HCT116 (cell line): ENCODE measurements at regions not wholly inside any gene's neighbourhood (a gene's known extent, or its start where the extent isn't known, plus 50 kb on each side); places are given as distances from the start of the nearest gene placed in this dataset.

Source experiments
- ATAC-seq: fragments of 200-7000 bp; cut with Tn5 transposase; 2 replicates; pipeline ENCODE4 v1.9.1; 2020; ENCODE audit warnings: mild to moderate bottlenecking, moderate library complexity
- BruUV-seq: library from RNA; stranded (reverse); fragments of 400-500 nt; replicated peaks from 2 replicates; lab custom pipeline; 2021; lab: Mats Ljungman, UMichigan
- CTCF ChIA-PET: fragments of 300-600 bp; sonication (Branson Sonifier 250); formaldehyde crosslinking; loops from one replicate; lab custom pipeline; 2021; ENCODE audit warnings: antibody characterized with exemption; lab: Charles Lee
- POLR2A ChIA-PET: fragments of 300-600, 350-600 bp; sonication (Branson Sonifier 250); formaldehyde crosslinking; loops from one replicate; lab custom pipeline; 2021; ENCODE audit warnings: antibody characterized with exemption; lab: Charles Lee
- RAD21 ChIA-PET, 2 experiments: fragments of 300-600 bp; sonication (Branson Sonifier 250); formaldehyde crosslinking; loops; one replicate each; lab custom pipeline; 2023; ENCODE audit warnings: low total read pairs in 2 of 2; ENCODE audit not compliant: uncharacterized antibody in 2 of 2, unreplicated experiment in 2 of 2, low non-redundant PET in 1 of 2; lab: Charles Lee
- DNase-seq: peaks from one replicate; pipeline ENCODE4 v3.0.0-alpha.2; 2010; ENCODE audit warnings: low read depth, low spot score
- H2AFZ ChIP-seq: fragments of 200-600 bp; shearing (Covaris generic), sonication (generic); 2 replicates; pipeline ENCODE4 v1.6.1; 2017; ENCODE audit warnings: low read depth, mixed run types, mixed read lengths, antibody characterized with exemption, low read length; ENCODE audit not compliant: poor library complexity, severe bottlenecking
- H3K27ac ChIP-seq: 2 replicates; pipeline ENCODE4 v1.5.1; 2012; ENCODE audit warnings: low read depth, low read length
- H3K27me3 ChIP-seq: fragments of 200-600 bp; sonication (generic); 2 replicates; pipeline ENCODE4 v1.6.1; 2016; ENCODE audit warnings: mixed run types, low read length, mixed read lengths; ENCODE audit not compliant: insufficient read depth
- H3K36me3 ChIP-seq, 2 experiments: fragments of 200-500 bp in 1 of 2; fragments of 200-600 bp in 1 of 2; sonication (Bioruptor generic) in 1 of 2; sonication (generic) in 1 of 2; 2 replicates each; pipeline versions ENCODE4 v1.5.1 to v1.6.1; 2014 to 2016; ENCODE audit warnings: low read length in 2 of 2, inconsistent platforms in 1 of 2, mixed read lengths in 1 of 2, mixed run types in 1 of 2; ENCODE audit not compliant: insufficient read depth in 2 of 2, control insufficient read depth in 1 of 2
- H3K4me1 ChIP-seq, 2 experiments: fragments of 200-600 bp in 1 of 2; sonication (generic) in 1 of 2; 2 replicates each; pipeline versions ENCODE4 v1.5.1 to v1.6.1; 2012 to 2017; ENCODE audit warnings: low read length in 2 of 2, inconsistent platforms in 1 of 2, mild to moderate bottlenecking in 1 of 2, mixed read lengths in 1 of 2, mixed run types in 1 of 2, moderate library complexity in 1 of 2; ENCODE audit not compliant: insufficient read depth in 2 of 2, control insufficient read depth in 1 of 2
- H3K4me2 ChIP-seq: fragments of 200-600 bp; sonication (generic); 2 replicates; pipeline ENCODE4 v1.6.1; 2017; ENCODE audit warnings: mixed run types, low read length, mixed read lengths
- H3K4me3 ChIP-seq, 2 experiments: fragments of 200-600 bp in 1 of 2; sonication (generic) in 1 of 2; replicated peaks in 1 of 2; 2 replicates each; pipeline ENCODE4 v1.5.1; 2011 to 2016; ENCODE audit warnings: low read length in 2 of 2, control low read depth in 1 of 2, low read depth in 1 of 2, mild to moderate bottlenecking in 1 of 2, mixed read lengths in 1 of 2, mixed run types in 1 of 2
- H3K79me2 ChIP-seq: fragments of 200-600 bp; sonication (generic); 2 replicates; pipeline ENCODE4 v1.6.1; 2017; ENCODE audit warnings: mild to moderate bottlenecking, mixed run types, low read length, moderate library complexity, mixed read lengths; ENCODE audit not compliant: insufficient read depth
- H3K9ac ChIP-seq: fragments of 200-600 bp; sonication (generic); 2 replicates; pipeline ENCODE4 v1.6.1; 2016; ENCODE audit warnings: low read length, mixed read lengths
- H3K9me2 ChIP-seq: fragments of 200-600 bp; sonication (generic), shearing (Covaris generic); 2 replicates; pipeline ENCODE4 v1.6.1; 2017; ENCODE audit warnings: mixed run types, mild to moderate bottlenecking, moderate library complexity; ENCODE audit not compliant: insufficient read depth
- H3K9me3 ChIP-seq, 2 experiments: fragments of 200-500 bp in 1 of 2; fragments of 200-600 bp in 1 of 2; sonication (Bioruptor generic) in 1 of 2; sonication (generic) in 1 of 2; 2 replicates each; pipeline ENCODE4 v1.6.1; 2014 to 2017; ENCODE audit warnings: low read length in 2 of 2, mixed read lengths in 2 of 2, inconsistent platforms in 1 of 2, low read depth in 1 of 2, mild to moderate bottlenecking in 1 of 2, mixed run types in 1 of 2, moderate library complexity in 1 of 2; ENCODE audit not compliant: control insufficient read depth in 1 of 2, insufficient read depth in 1 of 2
- H4K20me1 ChIP-seq: fragments of 200-600 bp; sonication (generic), shearing (Covaris generic); 2 replicates; pipeline ENCODE4 v1.6.1; 2017; ENCODE audit warnings: mixed run types, mild to moderate bottlenecking, moderate library complexity; ENCODE audit not compliant: insufficient read depth
- EGR1 ChIP-seq: IDR thresholded peaks from 2 replicates; pipeline ENCODE4 v1.6.1; 2012; ENCODE audit warnings: low read depth
- ELF1 ChIP-seq: IDR thresholded peaks from 2 replicates; pipeline ENCODE4 v1.6.1; 2012; ENCODE audit warnings: low read depth, borderline replicate concordance
- EZH2 ChIP-seq: fragments of 200-600 bp; sonication (generic); IDR thresholded peaks from 2 replicates; pipeline ENCODE4 v1.6.1; 2017; ENCODE audit warnings: antibody characterized with exemption, mixed run types
- FOSL1 ChIP-seq: IDR thresholded peaks from 2 replicates; pipeline ENCODE4 v1.6.1; 2012; ENCODE audit warnings: low read depth
- JUND ChIP-seq: IDR thresholded peaks from 2 replicates; pipeline ENCODE4 v1.6.1; 2012
- POLR2A ChIP-seq: IDR thresholded peaks from 2 replicates; pipeline ENCODE4 v1.7.0; 2011; ENCODE audit warnings: borderline replicate concordance; ENCODE audit not compliant: insufficient read depth, insufficient read length; ENCODE audit errors: extremely low read depth
- POLR2AphosphoS5 ChIP-seq: IDR thresholded peaks from 2 replicates; pipeline ENCODE4 v1.6.1; 2011; ENCODE audit warnings: mild to moderate bottlenecking, low read depth, low read length, moderate library complexity
- SIN3A ChIP-seq: IDR thresholded peaks from 2 replicates; pipeline ENCODE4 v1.6.1; 2012; ENCODE audit warnings: low read depth
- SRF ChIP-seq: IDR thresholded peaks from 2 replicates; pipeline ENCODE4 v1.6.1; 2012; ENCODE audit warnings: low read depth
- TCF7L2 ChIP-seq: IDR thresholded peaks from 2 replicates; pipeline ENCODE4 v1.7.0; 2011; ENCODE audit warnings: borderline replicate concordance, inconsistent platforms; ENCODE audit not compliant: insufficient read depth, insufficient read length; ENCODE audit errors: extremely low read depth
- YY1 ChIP-seq: IDR thresholded peaks from 2 replicates; pipeline ENCODE4 v1.6.1; 2011; ENCODE audit warnings: low read length, low read depth, moderate library complexity, mild to moderate bottlenecking; ENCODE audit not compliant: insufficient replicate concordance; ENCODE audit errors: extremely low read depth
- ZNF274 ChIP-seq: fragments of 200-500 bp; sonication (Bioruptor generic); IDR thresholded peaks from 2 replicates; pipeline ENCODE4 v1.6.1; 2014; ENCODE audit warnings: mild to moderate bottlenecking, low read depth, low read length, inconsistent platforms
- intact Hi-C: fragments of 100-400 bp; cut with micrococcal nuclease; formaldehyde crosslinking; loops from 2 replicates; pipeline ENCODE4 v1.10.0; 2022
- TF ChIP-seq, protein P1 (sequence below): IDR thresholded peaks from 2 replicates; pipeline ENCODE4 v1.6.1; 2012; ENCODE audit warnings: low read depth

DNA sequence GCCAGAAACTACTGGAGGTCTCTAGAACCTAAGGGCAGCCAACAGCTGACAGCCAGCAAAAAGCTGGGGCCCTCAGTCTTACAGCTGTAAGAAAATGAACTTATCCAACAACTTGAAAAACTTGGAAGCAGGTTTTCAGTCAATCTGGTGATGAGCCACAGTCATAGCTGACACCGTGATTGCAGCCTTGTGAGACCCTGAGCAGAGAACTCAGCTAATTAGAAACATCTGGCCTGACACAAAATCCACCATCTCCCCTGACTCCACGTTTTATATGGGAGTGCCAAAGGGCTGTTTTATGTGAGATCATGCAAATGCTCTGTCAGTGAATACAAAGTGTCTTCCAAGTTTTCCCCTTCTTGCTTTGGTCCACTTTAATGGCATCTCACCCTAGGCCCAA lies 198.8 kb upstream of the DCAF8L1 start:
- intact Hi-C loops = no loop called here
- ChIA-PET CTCF (no interaction called here), RAD21 (no interaction called here)

DNA sequence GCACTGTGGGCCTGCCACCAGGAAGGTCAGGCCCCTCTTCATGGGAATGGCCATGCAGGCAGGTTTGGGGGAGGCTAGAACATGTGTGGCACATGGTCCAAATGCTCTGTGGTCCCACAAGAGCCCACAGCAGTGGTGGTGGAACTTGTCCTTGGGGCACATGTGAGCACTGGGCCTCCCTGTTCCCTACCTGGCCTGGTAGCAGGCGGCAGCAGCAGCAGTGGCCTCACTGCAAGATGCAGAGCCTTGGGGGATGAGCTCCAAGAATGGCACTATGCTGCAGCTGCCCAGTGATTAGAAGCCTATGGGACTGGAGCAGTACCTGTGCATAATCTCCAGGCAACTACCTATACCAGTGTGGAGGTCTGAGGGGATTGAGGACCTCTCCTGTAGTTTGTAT lies 197.0 kb upstream of the DCAF8L1 start:
- ChIA-PET CTCF (no interaction called here), POLR2A (no interaction called here), RAD21 (no interaction called here)
- TF ChIP-seq JUND (no peak), FOSL1 (no peak), ELF1 (no peak), EGR1 (no peak), EZH2 (no peak), POLR2AphosphoS5 (no peak), ZNF274 (no peak), POLR2A (no peak)
- Histone ChIP-seq H3K4me1 (no peaks in the 10 kb centered on the region), H4K20me1 (no peaks in the 10 kb centered on the region), H3K9me2 (no peaks in the 10 kb centered on the region), H3K9ac (no peak overlapping the region), H3K79me2 (no peaks in the 10 kb centered on the region), H3K27ac (no peak overlapping the region), H3K27me3 (no peaks in the 10 kb centered on the region), H2AFZ (no peak overlapping the region), H3K9me3 (no peaks in the 10 kb centered on the region), H3K36me3 (no peaks in the 10 kb centered on the region), H3K4me2 (no peak overlapping the region), H3K4me3 (no peak overlapping the region)
- BruUV-seq = no TSS peak
- DNase-seq = no peak
- ATAC-seq = no peak
- intact Hi-C loops = no loop called here

More for the DNA sequence above, 198.8 kb upstream of the DCAF8L1 start:
- H3K4me2 ChIP-seq = no peak overlapping the region
- no TSS peak for BruUV-seq
- H3K4me3 ChIP-seq = no peak overlapping the region
- DNase-seq = no peak
- TF ChIP-seq POLR2A = no peak
- TF ChIP-seq, protein P1, sequence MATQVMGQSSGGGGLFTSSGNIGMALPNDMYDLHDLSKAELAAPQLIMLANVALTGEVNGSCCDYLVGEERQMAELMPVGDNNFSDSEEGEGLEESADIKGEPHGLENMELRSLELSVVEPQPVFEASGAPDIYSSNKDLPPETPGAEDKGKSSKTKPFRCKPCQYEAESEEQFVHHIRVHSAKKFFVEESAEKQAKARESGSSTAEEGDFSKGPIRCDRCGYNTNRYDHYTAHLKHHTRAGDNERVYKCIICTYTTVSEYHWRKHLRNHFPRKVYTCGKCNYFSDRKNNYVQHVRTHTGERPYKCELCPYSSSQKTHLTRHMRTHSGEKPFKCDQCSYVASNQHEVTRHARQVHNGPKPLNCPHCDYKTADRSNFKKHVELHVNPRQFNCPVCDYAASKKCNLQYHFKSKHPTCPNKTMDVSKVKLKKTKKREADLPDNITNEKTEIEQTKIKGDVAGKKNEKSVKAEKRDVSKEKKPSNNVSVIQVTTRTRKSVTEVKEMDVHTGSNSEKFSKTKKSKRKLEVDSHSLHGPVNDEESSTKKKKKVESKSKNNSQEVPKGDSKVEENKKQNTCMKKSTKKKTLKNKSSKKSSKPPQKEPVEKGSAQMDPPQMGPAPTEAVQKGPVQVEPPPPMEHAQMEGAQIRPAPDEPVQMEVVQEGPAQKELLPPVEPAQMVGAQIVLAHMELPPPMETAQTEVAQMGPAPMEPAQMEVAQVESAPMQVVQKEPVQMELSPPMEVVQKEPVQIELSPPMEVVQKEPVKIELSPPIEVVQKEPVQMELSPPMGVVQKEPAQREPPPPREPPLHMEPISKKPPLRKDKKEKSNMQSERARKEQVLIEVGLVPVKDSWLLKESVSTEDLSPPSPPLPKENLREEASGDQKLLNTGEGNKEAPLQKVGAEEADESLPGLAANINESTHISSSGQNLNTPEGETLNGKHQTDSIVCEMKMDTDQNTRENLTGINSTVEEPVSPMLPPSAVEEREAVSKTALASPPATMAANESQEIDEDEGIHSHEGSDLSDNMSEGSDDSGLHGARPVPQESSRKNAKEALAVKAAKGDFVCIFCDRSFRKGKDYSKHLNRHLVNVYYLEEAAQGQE = no peak
- TF ChIP-seq TCF7L2 = no peak
- TF ChIP-seq SRF = no peak
- TF ChIP-seq SIN3A = no peak
- no peak for TF ChIP-seq YY1
- H2AFZ ChIP-seq = no peak overlapping the region
- no peaks in the 10 kb centered on the region for H4K20me1 ChIP-seq
- no peak overlapping the region for H3K9ac ChIP-seq
- no peak overlapping the region for H3K27ac ChIP-seq
- H3K9me3 ChIP-seq = no peaks in the 10 kb centered on the region
- H3K9me2 ChIP-seq = no peaks in the 10 kb centered on the region
- H3K27me3 ChIP-seq = no peaks in the 10 kb centered on the region
- H3K4me1 ChIP-seq = no peaks in the 10 kb centered on the region
- no peaks in the 10 kb centered on the region for H3K36me3 ChIP-seq
- ATAC-seq = no peak
- no peaks in the 10 kb centered on the region for H3K79me2 ChIP-seq
- POLR2A ChIA-PET = no interaction called here
